HG02588 (cell line): ENCODE measurements at regions not wholly inside any gene's neighbourhood (a gene's known extent, or its start where the extent isn't known, plus 50 kb on each side); places are given as distances from the start of the nearest gene placed in this dataset.

Experiments used
- ATAC-seq: cut with Tn5 transposase; IDR thresholded peaks from one replicate; pipeline ENCODE4 v1.9.1; 2021; ENCODE audit warnings: mild to moderate bottlenecking, moderate library complexity; ENCODE audit not compliant: unreplicated experiment

DNA sequence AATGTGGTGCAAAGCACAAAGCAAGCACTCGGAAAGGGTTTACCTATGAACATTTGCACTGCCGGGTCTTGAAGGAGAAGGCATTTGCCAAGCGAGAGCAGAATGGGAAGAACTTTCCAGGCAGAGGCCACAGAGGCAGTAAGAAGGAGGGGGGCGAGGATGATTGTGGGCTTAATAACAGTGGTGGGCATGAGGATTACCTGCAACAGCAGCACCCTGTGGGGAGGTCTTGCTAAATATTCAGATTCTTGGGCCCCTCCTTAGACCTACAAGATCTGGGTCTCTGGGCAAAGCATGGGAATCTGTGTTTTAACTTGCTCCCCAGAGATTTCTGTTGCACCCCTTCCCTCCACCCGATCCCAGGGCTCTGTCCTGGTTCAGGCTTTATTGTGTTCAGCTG lies 75.1 kb upstream of the ZBED5 start:
- ATAC-seq: no peak

DNA sequence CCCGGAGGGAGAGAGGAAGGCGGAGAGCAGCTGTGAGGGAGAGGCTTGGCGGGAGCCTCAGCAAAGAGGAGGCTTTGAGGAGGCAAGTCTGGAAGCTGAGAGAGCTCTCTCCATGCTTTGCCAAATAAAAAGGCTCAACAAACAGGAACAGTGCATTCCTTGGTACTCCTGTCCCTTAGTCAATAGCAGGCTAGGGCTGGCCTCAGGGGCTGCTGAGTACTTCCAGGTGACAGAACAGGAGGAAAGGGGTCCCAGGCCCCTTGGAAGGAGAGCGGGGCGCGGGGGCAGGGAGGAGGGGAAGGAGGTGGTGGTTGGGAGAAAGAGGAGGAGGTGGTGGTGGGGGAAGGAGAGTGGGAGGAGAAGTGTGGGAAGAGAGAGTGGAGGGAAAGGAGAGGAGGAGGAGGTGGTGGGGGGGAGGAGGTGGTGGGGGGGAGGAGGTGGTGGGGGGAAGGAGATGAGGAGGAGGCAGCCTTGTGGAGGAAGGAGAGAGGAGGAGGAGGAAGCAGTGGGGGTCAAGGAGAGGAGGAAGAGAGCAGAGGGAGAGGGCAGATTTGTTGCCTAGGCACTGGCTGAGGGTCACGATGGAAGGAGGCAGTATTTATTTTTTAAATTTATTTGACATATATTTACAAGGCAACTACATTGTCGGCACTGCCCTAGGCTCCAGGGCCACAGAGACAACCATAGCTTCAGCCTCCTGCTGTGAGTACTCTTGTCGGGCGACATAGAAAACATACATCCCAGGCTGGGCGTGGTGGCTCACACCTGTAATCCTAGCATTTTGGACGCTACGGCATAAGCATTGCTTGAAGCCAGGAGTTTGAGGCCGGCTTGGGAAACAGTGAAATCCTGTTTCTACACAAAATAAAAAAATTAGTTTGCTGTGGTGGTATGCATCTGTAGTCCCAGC lies 74.2 kb upstream of the ZBED5 start:
- ATAC-seq: no peak

DNA sequence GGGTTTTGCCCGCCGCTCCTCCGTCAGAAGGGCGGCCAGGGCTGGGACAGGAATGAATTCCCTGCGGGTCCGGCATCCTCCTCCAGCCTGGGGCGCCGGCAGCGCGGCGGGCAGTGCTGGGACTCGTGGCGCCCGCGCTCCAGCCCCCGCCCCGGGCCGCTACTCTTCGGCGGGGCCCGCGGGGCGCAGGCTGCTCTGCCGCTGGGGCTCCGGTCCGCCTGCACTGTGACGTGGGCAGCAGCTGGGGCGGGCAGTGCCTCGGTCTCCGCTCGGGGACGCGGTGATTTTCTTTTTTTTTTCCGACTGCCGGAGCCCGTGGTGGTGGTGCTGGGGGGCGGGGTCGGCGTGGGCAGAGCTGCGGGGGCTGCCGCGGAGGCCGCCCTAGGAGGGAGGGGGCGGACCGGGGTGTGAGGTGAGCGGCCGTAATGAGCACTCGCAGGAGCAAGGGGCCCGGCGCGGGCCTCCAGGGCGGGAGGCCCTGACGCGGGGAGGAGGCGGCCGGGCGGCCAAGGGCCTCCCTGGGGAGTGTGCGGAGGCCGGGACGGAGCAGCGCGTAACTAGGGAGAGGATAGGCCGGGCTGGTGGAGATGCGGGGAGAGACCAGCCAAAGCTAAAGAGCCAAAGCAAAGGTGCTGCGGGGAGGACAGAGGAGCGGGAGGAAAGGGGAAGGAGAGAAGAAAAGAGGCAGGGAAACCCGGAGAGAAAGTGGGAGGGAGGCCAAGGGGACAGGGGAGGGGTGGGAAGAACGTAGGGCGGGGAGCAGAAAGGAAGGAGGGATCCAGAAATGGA lies 73.3 kb upstream of the ZBED5 start:
- peak; percentile 28 for ATAC-seq

DNA sequence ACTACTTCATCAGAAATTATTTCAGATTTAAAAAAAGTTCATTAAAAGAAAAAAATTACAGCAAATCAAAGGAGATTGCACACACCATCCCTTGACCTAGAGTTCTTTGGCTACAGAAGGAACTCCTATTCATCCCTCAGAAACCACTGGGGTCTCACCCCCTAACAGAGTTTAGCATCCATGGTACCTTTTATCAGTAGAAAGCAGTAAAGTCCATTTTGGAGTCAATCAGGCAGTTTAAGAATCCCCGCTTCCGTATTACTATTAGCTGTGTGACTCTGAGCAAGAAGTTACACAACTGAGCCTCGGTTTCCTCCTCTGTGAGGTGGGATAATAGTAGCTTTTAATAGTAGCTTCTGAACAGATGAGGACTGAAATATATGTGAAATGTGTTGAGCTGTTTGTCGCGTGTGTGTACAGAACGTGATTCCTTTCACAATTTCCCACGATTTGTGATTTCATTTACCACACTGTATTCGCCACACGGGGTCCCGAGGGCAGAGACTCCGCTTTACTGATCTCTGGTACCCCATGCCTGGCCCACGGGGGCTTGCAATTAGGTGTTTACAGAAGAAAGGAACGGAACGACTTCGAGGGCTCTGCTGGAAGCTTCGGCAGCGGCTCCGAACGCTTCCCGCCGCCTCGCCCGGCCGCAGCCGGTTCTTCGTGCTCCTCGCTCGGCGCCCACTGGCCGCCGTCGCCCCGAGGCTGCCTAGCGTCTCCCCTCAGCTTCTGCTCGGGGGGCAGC lies 72.5 kb upstream of the ZBED5 start:
- ATAC-seq: peak; percentile 21

DNA sequence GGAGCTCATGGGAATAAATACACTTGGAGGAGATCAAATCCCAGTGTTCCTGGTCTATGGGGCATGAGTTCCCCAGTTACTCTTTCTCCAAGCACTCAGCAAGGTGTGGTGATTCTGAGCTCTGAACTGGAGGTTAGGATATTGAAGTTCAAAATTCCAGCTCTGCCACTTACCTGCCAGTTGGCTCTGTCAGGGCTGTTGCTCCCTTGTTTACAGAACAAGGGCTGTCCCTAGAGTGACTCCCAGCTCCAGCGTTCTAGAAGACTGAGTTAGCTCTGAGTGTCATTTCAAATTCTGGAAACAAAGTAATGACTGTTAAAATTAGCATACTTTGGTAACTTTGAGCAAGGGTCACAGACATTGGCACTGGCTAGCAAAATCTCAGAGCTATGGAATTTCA lies 69.7 kb upstream of the ZBED5 start:
- no peak for ATAC-seq

DNA sequence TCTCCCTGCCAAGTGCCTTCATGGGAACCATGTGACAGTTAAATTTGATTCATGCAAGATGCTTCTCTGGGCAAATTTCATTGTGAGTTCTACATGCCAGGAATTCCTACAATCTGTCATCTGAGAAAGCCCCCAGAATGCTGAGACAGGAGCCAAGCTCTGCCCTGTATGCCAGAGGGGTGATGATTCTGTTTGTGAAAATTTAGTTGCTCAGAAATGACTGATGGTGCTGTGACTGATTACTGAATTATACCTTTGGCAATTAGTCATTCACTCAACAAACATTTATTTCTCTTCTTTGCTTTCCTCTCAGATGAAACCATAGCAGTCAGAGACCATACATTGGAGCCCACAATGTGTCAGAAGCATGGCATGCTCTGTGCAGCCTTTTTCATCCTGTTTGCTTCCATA lies 69.0 kb upstream of the ZBED5 start:
- ATAC-seq: no peak

DNA sequence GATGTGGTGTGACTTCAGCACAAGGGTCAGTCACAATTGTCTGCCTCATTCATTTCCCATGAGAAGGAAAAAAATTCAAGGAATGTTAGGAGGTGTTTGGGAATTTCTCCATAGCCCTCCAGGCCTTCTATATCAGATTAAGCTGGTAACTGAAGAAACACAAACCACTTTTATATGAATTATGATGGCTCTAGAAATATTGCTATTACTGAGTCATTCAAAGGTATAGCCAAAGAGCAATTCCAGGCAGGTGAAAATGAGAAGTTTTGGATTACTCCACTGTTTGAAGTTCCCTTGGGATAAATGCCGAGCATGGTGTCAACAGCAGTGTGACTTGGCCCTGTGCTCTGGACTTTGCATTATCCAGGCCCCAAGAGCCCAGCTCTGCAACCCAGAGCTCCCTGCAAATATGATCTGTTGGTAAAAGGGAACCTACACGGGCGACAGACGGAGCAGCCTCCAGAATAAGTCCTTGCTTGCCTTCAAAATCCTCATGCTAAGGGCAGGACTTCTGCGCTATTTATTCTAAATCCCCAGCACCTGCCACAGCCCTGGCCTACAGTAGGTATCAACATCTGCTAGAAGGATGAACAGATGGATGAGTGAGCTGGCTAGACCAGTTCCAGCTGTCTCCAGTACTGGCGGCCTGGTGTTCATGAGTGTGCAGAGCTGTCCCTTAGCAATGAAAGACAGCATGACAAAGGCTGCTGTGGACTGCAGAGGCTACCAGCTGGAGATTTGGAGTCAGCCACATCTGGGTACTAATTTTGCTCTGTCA lies 67.5 kb upstream of the ZBED5 start:
- ATAC-seq: no peak

DNA sequence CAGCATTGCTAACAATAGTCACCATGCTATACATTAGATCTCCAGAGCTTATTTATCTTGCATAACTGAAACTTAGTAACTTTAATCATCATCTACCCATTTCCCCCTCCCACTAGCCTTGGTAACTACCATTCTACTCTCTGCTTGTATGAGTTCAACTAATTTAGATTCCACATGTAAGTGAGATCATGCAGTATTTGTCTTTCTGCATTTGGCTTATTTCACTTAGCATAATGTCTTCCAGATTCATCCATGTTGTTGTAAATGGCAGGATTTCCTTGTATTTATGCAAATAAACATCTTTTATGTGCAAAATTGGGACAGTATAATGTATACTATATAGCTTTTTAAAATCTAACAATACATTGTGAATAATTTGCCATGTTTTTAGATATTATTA lies 66.0 kb upstream of the ZBED5 start:
- no peak for ATAC-seq

DNA sequence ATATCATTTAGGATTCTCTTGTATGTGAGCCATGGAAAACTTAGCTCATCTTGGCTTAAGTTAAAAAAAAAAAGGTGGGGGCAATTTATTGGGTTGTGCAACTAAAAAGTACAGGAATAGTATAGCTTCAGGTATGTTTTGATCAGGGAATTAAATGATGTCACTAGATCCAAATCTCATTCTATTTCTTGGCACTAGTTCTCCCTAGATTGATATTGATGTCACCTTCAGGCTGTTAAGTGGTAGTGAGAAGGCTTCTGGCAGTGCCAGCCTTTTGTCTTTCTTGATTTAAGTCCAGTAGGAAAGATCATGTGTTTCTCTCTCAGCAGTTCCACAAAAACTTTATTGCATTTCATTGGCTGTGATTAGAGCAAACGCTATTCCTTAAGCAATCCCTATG lies 65.0 kb upstream of the ZBED5 start:
- ATAC-seq: no peak

DNA sequence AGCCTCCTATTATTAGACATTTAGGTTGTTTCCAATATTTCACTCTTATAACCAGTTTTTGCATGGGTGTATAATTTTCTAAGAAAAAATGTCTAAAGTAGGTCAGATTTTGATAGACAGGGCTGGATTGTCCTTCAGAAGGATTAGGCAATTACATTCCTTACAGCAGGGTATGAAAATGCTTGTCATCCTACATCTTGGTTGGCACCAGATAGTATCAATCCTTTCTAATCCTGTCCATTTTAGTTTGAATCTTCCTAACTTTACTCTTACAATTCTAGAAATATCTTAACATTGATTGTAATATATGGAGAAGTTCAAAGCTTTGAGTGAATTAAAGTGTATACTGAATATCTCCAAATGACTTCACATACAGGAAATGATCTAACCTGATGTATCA lies 63.0 kb upstream of the ZBED5 start:
- ATAC-seq: no peak

DNA sequence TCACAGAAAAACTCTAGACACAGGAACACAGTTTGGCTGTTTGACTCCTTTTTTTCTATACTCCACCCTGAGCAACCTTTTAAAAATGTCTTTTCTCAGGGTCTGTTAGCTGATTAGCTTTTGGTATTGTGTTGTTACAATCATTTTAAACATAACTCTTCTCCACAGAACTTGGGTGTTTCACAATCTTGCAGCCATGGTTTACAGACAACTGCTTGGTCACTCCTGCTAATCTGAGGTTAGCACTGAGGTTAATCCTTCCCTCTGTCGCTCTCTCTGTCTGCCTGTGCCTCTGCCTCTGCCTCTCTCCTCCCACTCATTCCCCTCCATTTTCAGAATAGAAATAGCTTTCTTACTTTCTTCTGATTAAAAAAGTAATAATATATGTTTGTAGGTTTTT lies 62.4 kb upstream of the ZBED5 start:
- no peak for ATAC-seq

DNA sequence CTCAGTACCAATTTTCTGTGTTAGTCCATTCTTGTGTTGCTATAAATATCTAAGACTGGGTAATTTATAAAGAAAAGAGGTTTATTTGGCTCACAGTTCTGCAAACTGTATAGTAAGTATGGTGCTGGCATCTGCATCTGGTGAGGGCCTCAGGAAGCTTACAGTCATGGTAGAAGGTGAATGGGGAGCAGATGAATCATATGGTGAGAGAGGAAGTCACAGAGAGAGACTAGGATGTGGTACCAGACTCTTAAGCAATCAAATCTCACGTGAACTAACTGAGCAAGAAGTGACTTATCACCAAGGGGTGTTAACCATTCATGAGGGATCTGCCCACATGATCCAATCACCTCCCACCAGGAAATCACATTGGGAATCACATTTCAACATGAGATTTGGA lies 60.8 kb upstream of the ZBED5 start:
- no peak for ATAC-seq

DNA sequence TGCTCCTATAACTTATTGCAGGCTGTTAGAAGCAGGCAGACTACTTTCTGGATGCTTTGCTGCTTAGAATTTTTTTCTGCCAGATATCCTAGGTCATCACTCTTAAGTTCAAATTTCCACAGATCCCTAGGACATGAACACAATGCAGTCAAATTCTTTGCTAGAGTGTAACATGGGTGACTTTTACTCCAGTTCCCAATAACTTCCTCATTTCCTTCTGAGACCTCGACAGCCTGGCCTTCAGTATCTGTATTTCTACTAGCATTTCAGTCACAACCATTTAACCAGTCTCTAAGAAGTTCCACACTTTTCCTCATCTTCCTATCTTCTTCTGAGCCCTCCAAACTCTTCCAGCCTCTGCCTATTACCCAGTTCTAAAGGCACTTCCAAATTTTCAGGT lies 60.4 kb upstream of the ZBED5 start:
- no peak for ATAC-seq

DNA sequence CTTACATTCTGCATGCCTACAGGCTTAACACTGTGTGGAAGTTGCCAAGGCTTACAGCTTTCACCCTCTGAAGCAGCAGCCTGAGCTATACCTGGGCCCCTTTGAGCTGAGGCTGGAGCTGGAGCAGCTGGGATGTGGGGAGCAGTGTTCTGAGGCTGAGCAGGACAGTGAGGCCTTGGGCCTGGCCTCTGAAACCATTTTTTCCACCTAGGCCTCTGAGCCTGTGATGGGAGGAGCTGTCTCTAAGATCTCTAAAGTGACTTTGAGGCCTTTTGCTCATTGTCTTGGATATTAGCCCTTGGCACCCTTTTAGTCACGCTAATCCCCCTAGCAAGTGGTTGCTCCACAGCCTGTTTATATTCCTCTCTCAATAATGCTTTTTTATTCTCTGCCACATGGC lies 59.9 kb upstream of the ZBED5 start:
- no peak for ATAC-seq

DNA sequence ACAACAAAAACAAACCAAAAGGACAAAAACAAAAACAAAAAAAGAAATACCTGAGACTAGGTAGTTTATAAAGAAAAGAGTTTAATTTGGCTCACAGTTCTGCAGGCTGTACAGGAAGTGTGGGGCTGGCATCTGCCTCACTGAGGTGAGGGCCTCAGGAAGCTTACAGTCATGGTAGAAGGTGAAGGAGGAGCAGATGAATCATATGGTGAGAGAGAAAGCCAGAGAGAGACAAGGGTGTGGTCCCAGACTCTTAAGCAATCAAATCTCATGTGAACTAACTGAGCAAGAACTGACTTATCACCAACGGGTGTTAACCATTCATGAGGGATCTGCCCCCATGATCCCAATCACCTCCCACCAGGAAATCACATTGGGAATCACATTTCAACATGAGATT lies 58.8 kb upstream of the ZBED5 start:
- ATAC-seq: no peak

DNA sequence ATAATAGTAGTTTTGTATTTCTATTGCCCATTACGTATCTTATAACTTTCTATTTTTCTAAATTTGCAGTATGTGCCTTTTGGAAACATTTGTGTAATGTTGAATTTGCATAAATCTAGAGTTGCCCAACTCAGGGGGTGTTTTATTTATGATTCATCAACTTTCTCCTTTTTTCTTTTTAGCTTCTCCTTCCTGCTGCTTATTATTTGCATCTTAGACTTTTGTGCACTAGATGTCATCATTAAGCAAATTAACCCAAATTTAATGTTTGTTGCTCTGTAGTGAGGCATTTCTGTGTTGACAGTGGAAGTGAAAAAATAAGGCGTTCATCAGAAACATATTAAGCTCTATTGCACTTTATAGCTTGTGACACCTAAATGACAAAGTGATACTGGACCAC lies 56.2 kb upstream of the ZBED5 start:
- no peak for ATAC-seq

DNA sequence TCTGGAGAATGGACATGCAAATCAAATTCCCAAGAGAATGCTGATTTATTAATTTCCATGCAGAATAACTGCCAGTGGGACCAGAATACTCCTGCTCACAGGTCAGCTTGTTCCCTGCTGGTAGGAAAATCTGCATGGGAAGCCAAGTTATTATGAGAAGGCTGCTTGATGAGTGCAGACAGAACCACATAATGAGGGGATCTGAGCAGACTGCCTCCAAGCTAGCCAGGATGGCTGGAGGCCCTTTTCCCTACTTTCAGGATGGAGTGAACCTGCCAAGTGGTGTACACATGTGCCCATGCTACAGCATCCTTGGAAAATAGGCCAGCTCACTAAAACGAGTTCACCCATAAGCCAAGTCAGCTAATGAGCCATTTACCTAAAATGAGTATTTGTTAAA lies 55.2 kb upstream of the ZBED5 start:
- ATAC-seq: no peak

DNA sequence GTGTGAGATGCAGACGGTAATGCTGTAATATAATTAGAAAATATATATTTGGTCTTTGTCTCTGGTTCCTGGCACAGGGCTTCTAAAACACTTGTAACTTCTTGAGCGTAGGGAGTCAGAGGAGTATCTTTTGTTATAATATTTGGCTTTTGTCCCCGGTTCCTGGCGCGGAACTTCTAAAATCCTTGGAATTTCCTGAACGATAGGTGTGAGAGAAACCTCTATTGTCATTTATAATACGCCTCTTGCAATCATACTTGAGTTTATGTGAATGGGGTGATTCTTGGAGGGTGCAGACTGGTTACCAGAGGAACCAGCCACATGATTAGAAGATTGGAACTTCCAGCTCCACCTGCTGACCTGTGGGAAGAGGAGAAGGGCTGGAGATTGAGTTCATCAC lies 54.1 kb upstream of the ZBED5 start:
- ATAC-seq: no peak

DNA sequence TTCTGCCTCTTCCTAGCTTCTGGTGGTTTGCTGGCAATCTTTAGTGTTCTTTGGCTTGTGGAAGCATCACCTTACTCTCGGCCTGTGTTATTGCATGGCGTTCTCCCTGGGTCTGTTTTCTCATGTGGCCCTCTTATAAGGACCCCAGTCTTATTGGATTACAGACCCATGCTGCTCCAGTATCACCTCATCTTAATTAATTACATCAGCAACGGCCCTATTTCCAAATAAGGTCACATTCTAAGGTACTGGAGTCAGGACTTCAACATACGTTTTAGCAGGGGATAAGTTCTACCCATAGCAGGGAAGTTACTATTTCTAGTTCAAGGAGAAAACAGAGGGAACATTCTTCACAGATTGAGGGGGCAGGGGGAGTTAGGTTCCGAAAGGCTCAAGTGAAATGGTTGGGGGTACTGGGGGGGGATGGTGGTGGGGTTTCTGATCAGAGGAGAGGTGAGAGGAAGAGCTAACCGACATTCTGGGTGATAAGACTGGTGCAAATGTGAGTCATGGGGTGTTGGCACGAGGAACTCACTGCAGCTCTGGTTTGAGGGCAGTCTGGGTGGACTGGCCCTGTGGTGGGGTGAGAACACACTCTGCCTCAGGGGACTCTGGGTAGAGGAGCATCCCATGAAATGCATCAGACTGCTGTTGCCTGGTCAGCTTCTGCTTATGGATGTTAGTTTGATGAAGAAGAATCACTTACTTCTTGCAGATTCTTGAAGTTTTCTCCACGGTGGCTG lies 51.5 kb upstream of the ZBED5 start:
- no peak for ATAC-seq
